Cardiac muscle cell (in vitro differentiated cells and primary cell): ENCODE measurements at regions not wholly inside any gene's neighbourhood (a gene's known extent, or its start where the extent isn't known, plus 50 kb on each side); places are given as distances from the start of the nearest gene placed in this dataset.

Source experiments
- DNase-seq, 2 donors: peaks; one replicate each; pipeline versions ENCODE4 v3.0.0 to v3.0.0-alpha.2; 2010 to 2017; ENCODE audit warnings: low read depth in 1 of 2, low spot score in 1 of 2
- H3K27ac ChIP-seq: fragments of 200-600 bp; sonication (generic); 2 replicates; pipeline ENCODE4 v1.5.1; 2016
- H3K27me3 ChIP-seq: fragments of 200-600 bp; sonication (generic); 2 replicates; pipeline ENCODE4 v1.6.0; 2016; ENCODE audit warnings: control low read depth
- H3K36me3 ChIP-seq: fragments of 200-600 bp; sonication (generic); 2 replicates; pipeline ENCODE4 v1.5.1; 2016; ENCODE audit warnings: control low read depth
- H3K4me1 ChIP-seq: fragments of 200-600 bp; sonication (generic); 2 replicates; pipeline ENCODE4 v1.8.1; 2017; ENCODE audit warnings: low read depth, mild to moderate bottlenecking, mixed run types
- H3K4me3 ChIP-seq: fragments of 200-600 bp; sonication (generic); 2 replicates; pipeline ENCODE4 v1.5.1; 2016; ENCODE audit warnings: mild to moderate bottlenecking
- H3K9me3 ChIP-seq: fragments of 200-600 bp; sonication (generic); 2 replicates; pipeline ENCODE4 v1.5.1; 2017; ENCODE audit warnings: low read depth, mild to moderate bottlenecking, control low read depth
- TF ChIP-seq, protein P1 (sequence below): IDR thresholded peaks from 2 replicates; pipeline ENCODE4 v1.5.1; 2012; ENCODE audit warnings: low read depth, mild to moderate bottlenecking, low read length

DNA sequence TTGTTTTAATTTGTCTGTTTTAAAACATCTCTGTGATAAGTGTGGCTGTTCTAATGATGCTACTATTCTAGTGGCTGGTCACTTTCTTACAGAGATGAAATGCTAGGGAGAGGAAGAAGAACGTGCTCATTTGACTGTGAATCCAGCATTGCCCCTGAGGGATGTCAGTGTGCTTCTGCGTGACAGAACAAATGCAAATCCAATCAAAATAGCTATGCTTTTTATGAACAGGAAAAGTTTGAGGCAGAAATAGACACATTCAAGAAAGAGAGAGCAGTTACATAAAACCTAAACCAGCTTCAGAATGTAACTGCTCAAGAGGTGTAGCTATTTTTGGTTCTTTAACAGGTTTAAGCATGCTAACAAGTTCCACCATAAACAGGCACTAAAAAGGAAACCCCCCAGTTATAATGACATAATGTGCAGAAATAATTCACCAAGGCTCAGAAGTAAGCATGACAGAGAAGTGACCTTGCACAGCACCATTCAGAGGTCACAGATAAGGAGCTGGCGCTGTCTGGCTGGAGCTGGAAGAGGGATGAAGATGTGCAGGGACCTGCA, 385.3 kb downstream of the EPM2A start:
- Histone ChIP-seq H3K27me3 (no peaks in the 10 kb centered on the region), H3K4me3 (no peak overlapping the region), H3K36me3 (no peaks in the 10 kb centered on the region), H3K27ac (peak overlapping the region; percentile 93), H3K4me1 (peaks cover 29% of the 10 kb centered on the region), H3K9me3 (no peaks in the 10 kb centered on the region)
- TF ChIP-seq, protein P1, sequence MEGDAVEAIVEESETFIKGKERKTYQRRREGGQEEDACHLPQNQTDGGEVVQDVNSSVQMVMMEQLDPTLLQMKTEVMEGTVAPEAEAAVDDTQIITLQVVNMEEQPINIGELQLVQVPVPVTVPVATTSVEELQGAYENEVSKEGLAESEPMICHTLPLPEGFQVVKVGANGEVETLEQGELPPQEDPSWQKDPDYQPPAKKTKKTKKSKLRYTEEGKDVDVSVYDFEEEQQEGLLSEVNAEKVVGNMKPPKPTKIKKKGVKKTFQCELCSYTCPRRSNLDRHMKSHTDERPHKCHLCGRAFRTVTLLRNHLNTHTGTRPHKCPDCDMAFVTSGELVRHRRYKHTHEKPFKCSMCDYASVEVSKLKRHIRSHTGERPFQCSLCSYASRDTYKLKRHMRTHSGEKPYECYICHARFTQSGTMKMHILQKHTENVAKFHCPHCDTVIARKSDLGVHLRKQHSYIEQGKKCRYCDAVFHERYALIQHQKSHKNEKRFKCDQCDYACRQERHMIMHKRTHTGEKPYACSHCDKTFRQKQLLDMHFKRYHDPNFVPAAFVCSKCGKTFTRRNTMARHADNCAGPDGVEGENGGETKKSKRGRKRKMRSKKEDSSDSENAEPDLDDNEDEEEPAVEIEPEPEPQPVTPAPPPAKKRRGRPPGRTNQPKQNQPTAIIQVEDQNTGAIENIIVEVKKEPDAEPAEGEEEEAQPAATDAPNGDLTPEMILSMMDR, result no peak
- DNase-seq, result peak in 1 of 2 donors; percentile 53

DNA sequence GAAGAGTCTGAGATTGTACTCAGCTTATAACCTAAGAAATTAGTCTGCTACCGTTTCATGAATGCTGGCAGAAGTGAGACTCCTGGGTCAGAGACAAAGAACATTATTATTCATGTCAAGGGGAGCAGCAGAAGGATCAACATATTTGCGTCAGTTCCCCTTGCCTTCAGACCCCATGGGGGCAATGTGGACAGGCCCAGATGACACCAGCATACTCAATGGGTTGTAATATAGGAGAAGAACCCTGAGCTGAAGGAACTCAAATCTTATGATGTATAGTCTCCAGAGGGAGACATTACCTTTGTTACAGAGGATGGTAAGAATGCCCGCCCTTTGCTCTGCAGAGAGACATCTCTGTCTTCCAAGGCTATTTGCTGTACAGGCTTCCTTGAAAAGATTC, 384.4 kb downstream of the EPM2A start:
- H3K9me3 ChIP-seq, result no peaks in the 10 kb centered on the region
- H3K27me3 ChIP-seq, result no peaks in the 10 kb centered on the region
- H3K4me1 ChIP-seq, result peaks cover 29% of the 10 kb centered on the region
- peak overlapping the region; percentile 93 for H3K27ac ChIP-seq
- TF ChIP-seq, protein P1, result no peak
- no peaks in the 10 kb centered on the region for H3K36me3 ChIP-seq
- no peak overlapping the region for H3K4me3 ChIP-seq
- DNase-seq, result no peak

GRCh38 chr6:145352382-145353080, 382.8 kb downstream of the EPM2A start:
- TF ChIP-seq, protein P1, result no peak
- Histone ChIP-seq H3K4me3 (no peak overlapping the region), H3K9me3 (no peaks in the 10 kb centered on the region), H3K36me3 (no peaks in the 10 kb centered on the region), H3K27me3 (no peaks in the 10 kb centered on the region), H3K27ac (no peak overlapping the region), H3K4me1 (peaks cover 29% of the 10 kb centered on the region)
- peak in 1 of 2 donors; percentile 20 for DNase-seq

DNA sequence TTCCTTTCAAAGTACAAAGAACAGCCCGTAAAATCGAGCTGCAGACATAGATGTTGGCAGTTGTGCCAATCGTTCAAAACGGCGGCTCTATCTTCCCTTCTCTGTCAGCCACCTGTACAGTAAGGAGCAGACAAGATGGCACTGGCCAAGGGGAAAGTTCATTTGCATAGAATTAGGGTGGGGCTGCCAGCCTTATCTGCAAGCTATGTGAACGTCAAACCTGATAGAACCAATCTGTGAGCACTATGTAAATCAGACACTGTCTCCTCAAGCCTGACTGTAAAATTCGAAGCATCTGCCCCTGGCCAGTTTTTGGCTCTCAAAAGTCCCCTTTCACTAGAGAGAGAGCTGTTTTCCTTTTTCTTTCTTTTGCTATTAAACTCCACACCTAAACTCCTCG, 374.5 kb downstream of the EPM2A start:
- Histone ChIP-seq H3K36me3 (no peaks in the 10 kb centered on the region), H3K27me3 (no peaks in the 10 kb centered on the region), H3K27ac (no peak overlapping the region), H3K4me3 (no peak overlapping the region), H3K9me3 (no peaks in the 10 kb centered on the region), H3K4me1 (no peaks in the 10 kb centered on the region)
- TF ChIP-seq, protein P1, result no peak
- DNase-seq, result no peak

DNA sequence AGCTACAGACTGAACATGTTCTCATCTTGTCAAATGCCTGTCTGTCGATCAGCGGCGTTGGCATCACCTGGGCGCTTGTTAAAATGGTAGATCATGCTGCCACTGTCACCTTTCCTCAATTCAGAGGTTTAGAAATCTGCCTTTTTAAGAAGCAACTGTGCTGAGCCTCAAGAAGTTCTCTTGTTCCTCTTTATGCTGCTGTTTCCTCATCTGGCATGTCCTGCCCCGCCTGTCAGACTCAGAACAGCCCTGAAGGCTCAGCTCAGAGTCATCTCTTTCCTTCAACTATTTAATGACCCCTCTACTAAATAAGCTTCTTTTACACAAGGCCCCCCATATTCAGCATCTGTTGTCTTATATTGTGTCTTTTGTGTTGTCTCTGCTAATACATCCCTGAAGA, 368.2 kb downstream of the EPM2A start:
- Histone ChIP-seq H3K36me3 (no peaks in the 10 kb centered on the region), H3K4me1 (peaks cover 8% of the 10 kb centered on the region), H3K27me3 (no peaks in the 10 kb centered on the region), H3K27ac (no peak overlapping the region), H3K9me3 (no peaks in the 10 kb centered on the region), H3K4me3 (no peak overlapping the region)
- TF ChIP-seq, protein P1, result no peak
- DNase-seq, result no peak
